ENCODE measurements at regions not wholly inside any gene's neighbourhood (a gene's known extent, or its start where the extent isn't known, plus 50 kb on each side); places are given as distances from the start of the nearest gene placed in this dataset.

DNA sequence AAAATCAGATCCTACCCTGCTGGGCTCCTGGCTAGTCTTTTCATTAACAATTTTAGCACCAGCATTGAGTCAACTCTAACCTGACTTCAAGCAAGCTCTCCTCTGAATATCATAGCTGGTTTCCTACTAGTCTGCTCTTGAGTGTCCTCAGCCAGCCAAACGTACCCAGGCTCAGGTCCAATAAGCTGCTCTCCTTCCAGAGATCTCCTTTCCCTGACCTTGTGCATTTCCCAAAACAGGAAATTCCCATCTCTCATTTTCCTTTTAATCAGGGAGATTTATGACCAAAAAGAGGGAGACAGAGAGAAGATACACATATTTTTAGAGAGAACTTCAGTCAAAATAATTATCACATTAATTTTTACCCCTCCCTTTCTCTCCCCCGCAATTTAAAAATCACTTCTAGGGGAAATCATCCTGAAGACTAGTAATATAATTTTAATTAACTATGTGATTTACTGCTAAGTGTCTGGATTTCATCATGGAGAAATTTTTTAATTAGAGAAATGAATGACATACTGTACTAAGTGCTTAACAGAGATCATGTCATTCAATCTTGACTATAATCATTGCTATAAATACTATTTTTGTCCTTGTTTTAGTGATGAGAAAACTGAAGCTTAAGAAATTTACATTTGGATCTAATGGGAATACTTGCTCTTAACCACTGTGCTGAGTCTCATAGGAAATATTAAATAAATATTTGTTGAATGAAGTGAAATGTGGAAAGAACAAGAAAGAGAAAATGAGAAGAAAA, 421.7 kb upstream of the INTU start:
- TF ChIP-seq, protein P1, sequence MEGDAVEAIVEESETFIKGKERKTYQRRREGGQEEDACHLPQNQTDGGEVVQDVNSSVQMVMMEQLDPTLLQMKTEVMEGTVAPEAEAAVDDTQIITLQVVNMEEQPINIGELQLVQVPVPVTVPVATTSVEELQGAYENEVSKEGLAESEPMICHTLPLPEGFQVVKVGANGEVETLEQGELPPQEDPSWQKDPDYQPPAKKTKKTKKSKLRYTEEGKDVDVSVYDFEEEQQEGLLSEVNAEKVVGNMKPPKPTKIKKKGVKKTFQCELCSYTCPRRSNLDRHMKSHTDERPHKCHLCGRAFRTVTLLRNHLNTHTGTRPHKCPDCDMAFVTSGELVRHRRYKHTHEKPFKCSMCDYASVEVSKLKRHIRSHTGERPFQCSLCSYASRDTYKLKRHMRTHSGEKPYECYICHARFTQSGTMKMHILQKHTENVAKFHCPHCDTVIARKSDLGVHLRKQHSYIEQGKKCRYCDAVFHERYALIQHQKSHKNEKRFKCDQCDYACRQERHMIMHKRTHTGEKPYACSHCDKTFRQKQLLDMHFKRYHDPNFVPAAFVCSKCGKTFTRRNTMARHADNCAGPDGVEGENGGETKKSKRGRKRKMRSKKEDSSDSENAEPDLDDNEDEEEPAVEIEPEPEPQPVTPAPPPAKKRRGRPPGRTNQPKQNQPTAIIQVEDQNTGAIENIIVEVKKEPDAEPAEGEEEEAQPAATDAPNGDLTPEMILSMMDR (IDR thresholded peaks at IDR 0.05), result no peak
- TF ChIP-seq POLR2AphosphoS5 (IDR thresholded peaks at IDR 0.05) (no peak), POLR2A (IDR thresholded peaks at IDR 0.05) (no peak)

All from suprapubic skin (tissue), 4 donors.